HepG2 (cell line): ENCODE measurements at regions not wholly inside any gene's neighbourhood (a gene's known extent, or its start where the extent isn't known, plus 50 kb on each side); places are given as distances from the start of the nearest gene placed in this dataset.

Source experiments
- RFX3 ChIP-seq: IDR thresholded peaks from 2 replicates; pipeline ENCODE4 v1.6.1; 2016; ENCODE audit warnings: missing biosample characterization, missing genetic modification reagents
- THAP11 ChIP-seq: IDR thresholded peaks from 2 replicates; pipeline ENCODE4 v1.6.1; 2016; ENCODE audit warnings: missing biosample characterization, missing genetic modification reagents
- USF2 ChIP-seq, 2 experiments: sonication (generic) in 1 of 2; formaldehyde crosslinking in 1 of 2; IDR thresholded peaks; 2 replicates each; pipeline versions ENCODE4 v1.5.1 to v1.6.1; 2011 to 2020; ENCODE audit warnings: borderline replicate concordance in 1 of 2, low read depth in 1 of 2, low read length in 1 of 2, mild to moderate bottlenecking in 1 of 2, missing genetic modification reagents in 1 of 2, moderate library complexity in 1 of 2
- ZC3H13 ChIP-seq: sonication (generic); formaldehyde crosslinking; IDR thresholded peaks from 2 replicates; pipeline ENCODE4 v1.8.1; 2023; ENCODE audit warnings: mild to moderate bottlenecking, missing genetic modification reagents, moderate library complexity
- ZNF441 ChIP-seq: sonication (generic); formaldehyde crosslinking; IDR thresholded peaks from 2 replicates; pipeline ENCODE4 v1.7.0; 2021; ENCODE audit warnings: missing genetic modification reagents, borderline replicate concordance
- ZNF609 ChIP-seq: sonication (generic); formaldehyde crosslinking; IDR thresholded peaks from 2 replicates; pipeline ENCODE4 v1.4.0; 2020; ENCODE audit warnings: mild to moderate bottlenecking, missing genetic modification reagents, borderline replicate concordance

GRCh38 chr6:6486595-6486994 is 101.9 kb upstream of the LY86 start (continued):
- no peak for TF ChIP-seq USF2 (IDR thresholded peaks at IDR 0.05; ENCODE audit: low read depth, low read length)
- TF ChIP-seq USF2 (CRISPR knock-in tag; IDR thresholded peaks at IDR 0.05; ENCODE audit: borderline replicate concordance), result no peak
- no peak for TF ChIP-seq THAP11 (CRISPR knock-in tag)
- TF ChIP-seq ZNF609 (CRISPR knock-in tag), result no peak
- no peak for TF ChIP-seq RFX3 (CRISPR knock-in tag)
- TF ChIP-seq ZC3H13 (CRISPR knock-in tag), result no peak
- TF ChIP-seq ZNF441 (CRISPR knock-in tag), result no peak
